Neural cell (in vitro differentiated cells): ENCODE measurements at regions not wholly inside any gene's neighbourhood (a gene's known extent, or its start where the extent isn't known, plus 50 kb on each side); places are given as distances from the start of the nearest gene placed in this dataset.

ENCODE experiments used
- H2AFZ ChIP-seq: fragments of 200-600, 300-800 bp; sonication (generic), shearing (Covaris generic); 2 replicates; pipeline ENCODE4 v1.6.0; 2014; ENCODE audit warnings: low read depth, mild to moderate bottlenecking, antibody characterized with exemption, low read length, moderate library complexity
- H3F3A ChIP-seq: fragments of 200-600 bp; shearing (Covaris generic); 2 replicates; pipeline ENCODE4 v1.6.1; 2016; ENCODE audit warnings: mild to moderate bottlenecking, moderate library complexity, mixed read lengths, antibody characterized with exemption, low read length; ENCODE audit not compliant: insufficient read depth, poor library complexity, severe bottlenecking
- H3K27ac ChIP-seq: fragments of 200-600, 300-800 bp; sonication (generic), shearing (Covaris generic); 2 replicates; pipeline ENCODE4 v1.5.1; 2014; ENCODE audit warnings: mild to moderate bottlenecking, low read length, moderate library complexity
- H3K27me3 ChIP-seq: fragments of 300-800, 200-600 bp; sonication (generic), shearing (Covaris generic); 2 replicates; pipeline ENCODE4 v1.6.0; 2014; ENCODE audit warnings: mild to moderate bottlenecking, low read depth, low read length, moderate library complexity; ENCODE audit not compliant: insufficient read depth
- H3K36me3 ChIP-seq: fragments of 300-800, 200-600 bp; sonication (generic), shearing (Covaris generic); 2 replicates; pipeline ENCODE4 v1.5.1; 2014; ENCODE audit warnings: mild to moderate bottlenecking, antibody characterized with exemption, low read length, moderate library complexity; ENCODE audit not compliant: insufficient read depth
- H3K4me2 ChIP-seq: fragments of 300-800, 200-600 bp; sonication (generic), shearing (Covaris generic); 2 replicates; pipeline ENCODE4 v1.6.0; 2014; ENCODE audit warnings: mild to moderate bottlenecking, low read length
- H3K4me3 ChIP-seq: fragments of 300-800, 200-600 bp; sonication (generic), shearing (Covaris generic); 2 replicates; pipeline ENCODE4 v1.5.1; 2014; ENCODE audit warnings: mild to moderate bottlenecking, low read length, moderate library complexity
- H3K79me2 ChIP-seq: fragments of 200-600 bp; shearing (Covaris generic); replicated peaks from 2 replicates; pipeline ENCODE4 v1.6.0; 2014; ENCODE audit warnings: mild to moderate bottlenecking, low read length, moderate library complexity; ENCODE audit not compliant: insufficient read depth
- H3K9ac ChIP-seq: fragments of 300-800, 200-600 bp; sonication (generic), shearing (Covaris generic); 2 replicates; pipeline ENCODE4 v1.6.1; 2016; ENCODE audit warnings: mild to moderate bottlenecking, low read length, mixed read lengths
- H3K9me2 ChIP-seq: fragments of 200-600 bp; shearing (Covaris generic); 2 replicates; pipeline ENCODE4 v1.6.1; 2016; ENCODE audit warnings: mild to moderate bottlenecking, low read length, mixed read lengths; ENCODE audit not compliant: insufficient read depth
- H3K9me3 ChIP-seq: fragments of 200-600, 300-800 bp; sonication (generic), shearing (Covaris generic); 2 replicates; pipeline ENCODE4 v1.6.1; 2016; ENCODE audit warnings: mild to moderate bottlenecking, mixed run types, low read length, moderate library complexity, mixed read lengths
- H4K20me1 ChIP-seq: fragments of 200-600 bp; shearing (Covaris generic); 2 replicates; pipeline ENCODE4 v1.6.1; 2016; ENCODE audit warnings: mild to moderate bottlenecking, mixed run types; ENCODE audit not compliant: insufficient read depth
- EP300 ChIP-seq: fragments of 450-650 bp; conservative IDR thresholded peaks from 2 replicates; pipeline ENCODE4 v1.6.1; 2014; ENCODE audit warnings: antibody characterized with exemption, mild to moderate bottlenecking, moderate library complexity; ENCODE audit not compliant: poor library complexity, severe bottlenecking
- EZH2 ChIP-seq: fragments of 200-600, 300-800 bp; shearing (Covaris generic), sonication (generic); IDR thresholded peaks from 2 replicates; pipeline ENCODE4 v1.6.1; 2014; ENCODE audit warnings: antibody characterized with exemption, low read length, borderline replicate concordance, mild to moderate bottlenecking; ENCODE audit not compliant: insufficient read depth, poor library complexity, severe bottlenecking
- MXI1 ChIP-seq: fragments of 450-650 bp; conservative IDR thresholded peaks from 2 replicates; pipeline ENCODE4 v1.6.1; 2014; ENCODE audit warnings: antibody characterized with exemption, mild to moderate bottlenecking; ENCODE audit not compliant: poor library complexity, severe bottlenecking
- POLR2AphosphoS5 ChIP-seq: IDR thresholded peaks from 2 replicates; pipeline ENCODE4 v1.6.1; 2012
- RAD21 ChIP-seq: fragments of 450-650 bp; conservative IDR thresholded peaks from 2 replicates; pipeline ENCODE4 v1.6.1; 2014; ENCODE audit warnings: antibody characterized with exemption, mild to moderate bottlenecking, moderate library complexity
- SMC3 ChIP-seq: fragments of 450-650 bp; conservative IDR thresholded peaks from 2 replicates; pipeline ENCODE4 v1.6.1; 2014; ENCODE audit warnings: antibody characterized with exemption, mild to moderate bottlenecking, moderate library complexity; ENCODE audit not compliant: poor library complexity
- TAF1 ChIP-seq: IDR thresholded peaks from 2 replicates; pipeline ENCODE4 v1.6.1; 2012; ENCODE audit warnings: low read depth
- TF ChIP-seq, protein P1 (sequence below): fragments of 450-650 bp; IDR thresholded peaks from 2 replicates; pipeline ENCODE4 v1.5.1; 2014; ENCODE audit warnings: antibody characterized with exemption, mild to moderate bottlenecking, moderate library complexity; ENCODE audit not compliant: poor library complexity, severe bottlenecking
- TF ChIP-seq, protein P2 (sequence below): IDR thresholded peaks from 2 replicates; pipeline ENCODE4 v1.6.1; 2012; ENCODE audit warnings: borderline replicate concordance

DNA sequence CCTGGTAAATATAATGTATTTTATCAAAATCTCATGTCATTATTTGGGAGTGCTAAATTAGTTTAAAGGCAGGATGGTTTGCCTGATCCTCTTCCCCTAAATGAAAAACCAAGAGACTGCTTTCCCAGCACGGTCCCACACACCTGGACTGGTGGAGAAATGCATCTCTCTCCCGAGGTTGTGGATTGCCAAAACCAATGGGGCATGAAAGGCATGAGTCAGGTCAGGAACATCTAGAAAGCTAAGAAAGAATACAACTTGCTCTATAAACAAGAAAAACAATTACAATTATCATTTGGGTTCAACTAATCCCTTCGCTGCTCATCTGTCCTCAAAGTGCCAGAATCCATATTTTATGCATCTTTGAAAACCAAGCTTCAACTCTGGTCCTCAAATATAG lies 308.3 kb upstream of the IRAK1BP1 start:
- H3K27ac ChIP-seq = no peak overlapping the region

DNA sequence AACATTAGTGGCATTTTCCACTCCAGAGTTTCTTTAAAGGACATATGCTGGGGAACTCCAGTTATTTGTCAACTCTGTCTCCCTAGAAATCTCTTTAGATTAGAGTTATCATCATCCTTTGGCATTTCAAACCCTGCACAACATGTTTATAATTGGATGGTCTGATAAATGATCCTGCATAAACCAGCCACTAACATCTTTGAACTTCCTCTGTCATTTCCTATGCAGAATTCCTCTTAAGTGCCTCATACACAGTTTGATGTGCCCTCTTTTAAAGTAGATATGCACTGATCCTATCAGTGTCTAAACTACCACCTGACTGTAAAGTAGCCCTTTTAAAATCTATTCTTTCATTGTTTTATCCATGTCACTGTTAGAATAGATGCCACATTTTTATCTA lies 306.3 kb upstream of the IRAK1BP1 start:
- Histone ChIP-seq H2AFZ (no peak overlapping the region), H3K9me2 (no peaks in the 10 kb centered on the region), H3K4me2 (no peak overlapping the region), H3K9ac (no peak overlapping the region), H3K4me3 (no peak overlapping the region), H3K27ac (no peak overlapping the region), H3K27me3 (no peaks in the 10 kb centered on the region), H3K36me3 (no peaks in the 10 kb centered on the region), H4K20me1 (no peaks in the 10 kb centered on the region), H3K79me2 (no peaks in the 10 kb centered on the region), H3K9me3 (no peaks in the 10 kb centered on the region), H3F3A (no peaks in the 10 kb centered on the region)
- TF ChIP-seq EZH2 = no peak
- no peak for TF ChIP-seq SMC3
- TF ChIP-seq, protein P1, sequence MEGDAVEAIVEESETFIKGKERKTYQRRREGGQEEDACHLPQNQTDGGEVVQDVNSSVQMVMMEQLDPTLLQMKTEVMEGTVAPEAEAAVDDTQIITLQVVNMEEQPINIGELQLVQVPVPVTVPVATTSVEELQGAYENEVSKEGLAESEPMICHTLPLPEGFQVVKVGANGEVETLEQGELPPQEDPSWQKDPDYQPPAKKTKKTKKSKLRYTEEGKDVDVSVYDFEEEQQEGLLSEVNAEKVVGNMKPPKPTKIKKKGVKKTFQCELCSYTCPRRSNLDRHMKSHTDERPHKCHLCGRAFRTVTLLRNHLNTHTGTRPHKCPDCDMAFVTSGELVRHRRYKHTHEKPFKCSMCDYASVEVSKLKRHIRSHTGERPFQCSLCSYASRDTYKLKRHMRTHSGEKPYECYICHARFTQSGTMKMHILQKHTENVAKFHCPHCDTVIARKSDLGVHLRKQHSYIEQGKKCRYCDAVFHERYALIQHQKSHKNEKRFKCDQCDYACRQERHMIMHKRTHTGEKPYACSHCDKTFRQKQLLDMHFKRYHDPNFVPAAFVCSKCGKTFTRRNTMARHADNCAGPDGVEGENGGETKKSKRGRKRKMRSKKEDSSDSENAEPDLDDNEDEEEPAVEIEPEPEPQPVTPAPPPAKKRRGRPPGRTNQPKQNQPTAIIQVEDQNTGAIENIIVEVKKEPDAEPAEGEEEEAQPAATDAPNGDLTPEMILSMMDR = no peak
- TF ChIP-seq, protein P2, sequence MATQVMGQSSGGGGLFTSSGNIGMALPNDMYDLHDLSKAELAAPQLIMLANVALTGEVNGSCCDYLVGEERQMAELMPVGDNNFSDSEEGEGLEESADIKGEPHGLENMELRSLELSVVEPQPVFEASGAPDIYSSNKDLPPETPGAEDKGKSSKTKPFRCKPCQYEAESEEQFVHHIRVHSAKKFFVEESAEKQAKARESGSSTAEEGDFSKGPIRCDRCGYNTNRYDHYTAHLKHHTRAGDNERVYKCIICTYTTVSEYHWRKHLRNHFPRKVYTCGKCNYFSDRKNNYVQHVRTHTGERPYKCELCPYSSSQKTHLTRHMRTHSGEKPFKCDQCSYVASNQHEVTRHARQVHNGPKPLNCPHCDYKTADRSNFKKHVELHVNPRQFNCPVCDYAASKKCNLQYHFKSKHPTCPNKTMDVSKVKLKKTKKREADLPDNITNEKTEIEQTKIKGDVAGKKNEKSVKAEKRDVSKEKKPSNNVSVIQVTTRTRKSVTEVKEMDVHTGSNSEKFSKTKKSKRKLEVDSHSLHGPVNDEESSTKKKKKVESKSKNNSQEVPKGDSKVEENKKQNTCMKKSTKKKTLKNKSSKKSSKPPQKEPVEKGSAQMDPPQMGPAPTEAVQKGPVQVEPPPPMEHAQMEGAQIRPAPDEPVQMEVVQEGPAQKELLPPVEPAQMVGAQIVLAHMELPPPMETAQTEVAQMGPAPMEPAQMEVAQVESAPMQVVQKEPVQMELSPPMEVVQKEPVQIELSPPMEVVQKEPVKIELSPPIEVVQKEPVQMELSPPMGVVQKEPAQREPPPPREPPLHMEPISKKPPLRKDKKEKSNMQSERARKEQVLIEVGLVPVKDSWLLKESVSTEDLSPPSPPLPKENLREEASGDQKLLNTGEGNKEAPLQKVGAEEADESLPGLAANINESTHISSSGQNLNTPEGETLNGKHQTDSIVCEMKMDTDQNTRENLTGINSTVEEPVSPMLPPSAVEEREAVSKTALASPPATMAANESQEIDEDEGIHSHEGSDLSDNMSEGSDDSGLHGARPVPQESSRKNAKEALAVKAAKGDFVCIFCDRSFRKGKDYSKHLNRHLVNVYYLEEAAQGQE = no peak
- no peak for TF ChIP-seq POLR2AphosphoS5
- TF ChIP-seq RAD21 = no peak
- TF ChIP-seq EP300 = no peak
- no peak for TF ChIP-seq TAF1
- no peak for TF ChIP-seq MXI1

More for the DNA sequence above, 308.3 kb upstream of the IRAK1BP1 start:
- no peak for TF ChIP-seq RAD21
- TF ChIP-seq MXI1 = no peak
- no peak for TF ChIP-seq EP300
- no peak for TF ChIP-seq TAF1
- no peak for TF ChIP-seq EZH2
- TF ChIP-seq, protein P2 = no peak
- TF ChIP-seq, protein P1 = no peak
- TF ChIP-seq SMC3 = no peak
- no peak for TF ChIP-seq POLR2AphosphoS5
- no peaks in the 10 kb centered on the region for H3K9me3 ChIP-seq
- no peaks in the 10 kb centered on the region for H4K20me1 ChIP-seq
- no peak overlapping the region for H2AFZ ChIP-seq
- H3K9me2 ChIP-seq = no peaks in the 10 kb centered on the region
- H3K27me3 ChIP-seq = no peaks in the 10 kb centered on the region
- no peak overlapping the region for H3K4me2 ChIP-seq
- H3F3A ChIP-seq = no peaks in the 10 kb centered on the region
- no peaks in the 10 kb centered on the region for H3K36me3 ChIP-seq
- H3K79me2 ChIP-seq = no peaks in the 10 kb centered on the region
- no peak overlapping the region for H3K9ac ChIP-seq
- no peak overlapping the region for H3K4me3 ChIP-seq
